ENCODE measurements at regions not wholly inside any gene's neighbourhood (a gene's known extent, or its start where the extent isn't known, plus 50 kb on each side); places are given as distances from the start of the nearest gene placed in this dataset.

DNA sequence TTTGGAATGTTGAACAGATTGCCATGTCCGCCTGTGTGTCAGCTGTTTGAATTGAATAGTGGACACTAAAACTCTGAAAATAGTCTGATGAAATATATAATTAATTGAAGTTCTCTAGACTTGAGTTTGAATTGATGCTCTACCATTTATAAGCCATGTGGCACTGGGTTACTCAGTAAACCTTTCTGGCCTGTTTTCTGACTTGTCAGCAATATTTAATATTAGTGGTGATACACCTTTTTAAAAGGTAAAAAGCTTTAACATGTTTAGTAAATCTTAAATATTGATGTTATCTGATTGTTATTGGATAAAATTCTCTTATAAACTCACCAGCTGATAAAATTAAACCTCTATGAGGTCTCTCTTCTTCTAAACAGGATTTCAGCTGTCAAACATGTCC, 695.4 kb upstream of the HS3ST1 start:
- Histone ChIP-seq H3K4me1 (ENCODE audit: control insufficient read depth, insufficient read depth, low read length) (no peaks in the 10 kb centered on the region), H3K9ac (ENCODE audit: extremely low read depth, low read length, poor library complexity, severe bottlenecking) (no peak overlapping the region), H3K9me3 (ENCODE audit: control insufficient read depth, low read length) (peaks cover 23% of the 10 kb centered on the region), H3K4me3 (ENCODE audit: low read length) (no peak overlapping the region), H3K36me3 (ENCODE audit: control insufficient read depth, insufficient read depth, low read length) (no peaks in the 10 kb centered on the region), H3K27me3 (ENCODE audit: control insufficient read depth, insufficient read depth, low read length, poor library complexity, severe bottlenecking) (no peaks in the 10 kb centered on the region), H3K27ac (ENCODE audit: low read depth, low read length) (no peak overlapping the region)
- Mint-ChIP-seq H3K4me1 (no peaks in the 10 kb centered on the region), H3K4me3 (no peak overlapping the region), H3K27ac (no peak overlapping the region), H3K9me3 (peaks cover 4% of the 10 kb centered on the region), H3K27me3 (ENCODE audit: insufficient read depth) (no peaks in the 10 kb centered on the region), H3K36me3 (ENCODE audit: low read depth) (no peaks in the 10 kb centered on the region)
- WGBS, 2 experiments (ENCODE audit: insufficient coverage in 1 of 2, insufficient read length in 1 of 2): 83% methylated on average over 1 of the region's 1 CpG; no CpG with 5 or more reads in 1 of the 2 experiments
- no peak for DNase-seq
- TF ChIP-seq, protein P1, sequence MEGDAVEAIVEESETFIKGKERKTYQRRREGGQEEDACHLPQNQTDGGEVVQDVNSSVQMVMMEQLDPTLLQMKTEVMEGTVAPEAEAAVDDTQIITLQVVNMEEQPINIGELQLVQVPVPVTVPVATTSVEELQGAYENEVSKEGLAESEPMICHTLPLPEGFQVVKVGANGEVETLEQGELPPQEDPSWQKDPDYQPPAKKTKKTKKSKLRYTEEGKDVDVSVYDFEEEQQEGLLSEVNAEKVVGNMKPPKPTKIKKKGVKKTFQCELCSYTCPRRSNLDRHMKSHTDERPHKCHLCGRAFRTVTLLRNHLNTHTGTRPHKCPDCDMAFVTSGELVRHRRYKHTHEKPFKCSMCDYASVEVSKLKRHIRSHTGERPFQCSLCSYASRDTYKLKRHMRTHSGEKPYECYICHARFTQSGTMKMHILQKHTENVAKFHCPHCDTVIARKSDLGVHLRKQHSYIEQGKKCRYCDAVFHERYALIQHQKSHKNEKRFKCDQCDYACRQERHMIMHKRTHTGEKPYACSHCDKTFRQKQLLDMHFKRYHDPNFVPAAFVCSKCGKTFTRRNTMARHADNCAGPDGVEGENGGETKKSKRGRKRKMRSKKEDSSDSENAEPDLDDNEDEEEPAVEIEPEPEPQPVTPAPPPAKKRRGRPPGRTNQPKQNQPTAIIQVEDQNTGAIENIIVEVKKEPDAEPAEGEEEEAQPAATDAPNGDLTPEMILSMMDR (conservative IDR thresholded peaks at IDR 0.05): no peak

DNA sequence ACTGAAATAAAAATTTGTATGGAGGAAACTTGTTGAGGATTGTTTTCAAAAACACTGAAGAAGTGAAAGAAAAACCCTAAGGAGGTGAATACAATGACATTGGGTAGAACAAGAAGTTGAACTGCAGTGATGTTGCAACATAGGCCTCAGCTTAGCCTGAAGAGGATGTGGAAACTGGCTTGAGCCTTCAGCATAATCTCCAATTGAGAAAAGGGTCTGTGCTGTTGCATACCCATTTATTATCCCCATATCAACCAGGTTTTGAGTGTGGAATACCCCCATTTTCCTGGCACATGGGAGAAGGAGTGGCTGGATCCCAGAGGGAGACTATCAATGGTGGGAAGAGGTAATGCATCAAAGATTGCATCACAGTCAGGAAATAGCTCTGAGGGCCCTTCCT, 695.0 kb upstream of the HS3ST1 start:
- TF ChIP-seq, protein P1 (conservative IDR thresholded peaks at IDR 0.05): no peak
- Histone ChIP-seq H3K4me1 (ENCODE audit: control insufficient read depth, insufficient read depth, low read length) (no peaks in the 10 kb centered on the region), H3K4me3 (ENCODE audit: low read length) (no peak overlapping the region), H3K9me3 (ENCODE audit: control insufficient read depth, low read length) (peaks cover 23% of the 10 kb centered on the region), H3K9ac (ENCODE audit: extremely low read depth, low read length, poor library complexity, severe bottlenecking) (no peak overlapping the region), H3K27me3 (ENCODE audit: control insufficient read depth, insufficient read depth, low read length, poor library complexity, severe bottlenecking) (no peaks in the 10 kb centered on the region), H3K27ac (ENCODE audit: low read depth, low read length) (no peak overlapping the region), H3K36me3 (ENCODE audit: control insufficient read depth, insufficient read depth, low read length) (no peaks in the 10 kb centered on the region)
- Mint-ChIP-seq H3K36me3 (ENCODE audit: low read depth) (no peaks in the 10 kb centered on the region), H3K9me3 (peaks cover 4% of the 10 kb centered on the region), H3K27ac (no peak overlapping the region), H3K27me3 (ENCODE audit: insufficient read depth) (no peaks in the 10 kb centered on the region), H3K4me3 (no peak overlapping the region), H3K4me1 (no peaks in the 10 kb centered on the region)
- no peak for DNase-seq

DNA sequence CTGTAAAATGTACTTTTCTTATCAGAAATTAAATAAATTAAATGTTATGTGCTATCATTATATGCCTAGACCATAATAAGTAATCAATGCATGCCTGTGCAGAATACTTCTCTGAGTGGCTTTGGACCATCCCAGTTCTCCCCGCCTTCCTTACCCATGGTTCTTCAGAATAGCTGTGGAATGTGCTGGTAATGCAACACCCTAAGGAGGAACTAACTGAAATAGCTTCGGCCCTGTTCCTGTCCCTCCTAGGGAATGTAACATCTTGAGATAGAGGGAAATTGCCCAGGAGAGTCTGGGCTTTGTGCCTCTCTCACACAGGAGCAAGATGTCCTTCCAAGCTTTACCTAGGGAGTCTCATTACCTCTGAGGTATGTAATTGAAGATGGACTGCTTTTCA, 693.6 kb upstream of the HS3ST1 start:
- H3K9me3 ChIP-seq (ENCODE audit: control insufficient read depth, low read length): peaks cover 23% of the 10 kb centered on the region
- no peak overlapping the region for H3K4me3 ChIP-seq (ENCODE audit: low read length)
- H3K9me3 Mint-ChIP-seq: peaks cover 4% of the 10 kb centered on the region
- no peak for DNase-seq
- H3K27me3 Mint-ChIP-seq (ENCODE audit: insufficient read depth): no peaks in the 10 kb centered on the region
- no peaks in the 10 kb centered on the region for H3K27me3 ChIP-seq (ENCODE audit: control insufficient read depth, insufficient read depth, low read length, poor library complexity, severe bottlenecking)
- WGBS, 2 experiments (ENCODE audit: insufficient coverage in 1 of 2, insufficient read length in 1 of 2): 88% methylated on average over 2 of the region's 2 CpGs; no CpG with 5 or more reads in 1 of the 2 experiments
- H3K36me3 ChIP-seq (ENCODE audit: control insufficient read depth, insufficient read depth, low read length): no peaks in the 10 kb centered on the region
- H3K4me1 Mint-ChIP-seq: no peaks in the 10 kb centered on the region
- no peak overlapping the region for H3K4me3 Mint-ChIP-seq
- TF ChIP-seq, protein P1 (conservative IDR thresholded peaks at IDR 0.05): no peak
- no peaks in the 10 kb centered on the region for H3K36me3 Mint-ChIP-seq (ENCODE audit: low read depth)
- no peak overlapping the region for H3K27ac ChIP-seq (ENCODE audit: low read depth, low read length)
- H3K27ac Mint-ChIP-seq: no peak overlapping the region
- no peak overlapping the region for H3K9ac ChIP-seq (ENCODE audit: extremely low read depth, low read length, poor library complexity, severe bottlenecking)
- H3K4me1 ChIP-seq (ENCODE audit: control insufficient read depth, insufficient read depth, low read length): no peaks in the 10 kb centered on the region
